ENCODE measurements at regions not wholly inside any gene's neighbourhood (a gene's known extent, or its start where the extent isn't known, plus 50 kb on each side); places are given as distances from the start of the nearest gene placed in this dataset.
"Not testable (repeated sequence)": the region's sequence is repeated elsewhere in the genome, so short reads cannot be mapped to it uniquely, and the experiment has no call there.

GRCh38 chr5:110879675-110880074 lies 140.9 kb downstream of the SLC25A46 start:
- H3K36me3 Mint-ChIP-seq (ENCODE audit: low read depth): no peaks in the 10 kb centered on the region
- H3K9me3 Mint-ChIP-seq: no peaks in the 10 kb centered on the region
- H3K4me3 Mint-ChIP-seq: no peak overlapping the region
- no peak for DNase-seq (ENCODE audit: low spot score)
- H3K27me3 Mint-ChIP-seq (ENCODE audit: low read depth): no peaks in the 10 kb centered on the region
- H3K27ac Mint-ChIP-seq: no peak overlapping the region
- no peaks in the 10 kb centered on the region for H3K4me1 Mint-ChIP-seq (ENCODE audit: low read depth)

- H3K36me3 Mint-ChIP-seq (ENCODE audit: low read depth): no peaks in the 10 kb centered on the region
- no peak for DNase-seq (ENCODE audit: low spot score)
- no peak overlapping the region for H3K27ac Mint-ChIP-seq
- no peaks in the 10 kb centered on the region for H3K27me3 Mint-ChIP-seq (ENCODE audit: low read depth)
- no peaks in the 10 kb centered on the region for H3K9me3 Mint-ChIP-seq
- no peaks in the 10 kb centered on the region for H3K4me1 Mint-ChIP-seq (ENCODE audit: low read depth)
- no peak overlapping the region for H3K4me3 Mint-ChIP-seq
These were observed 141.6 kb downstream of the SLC25A46 start for GRCh38 chr5:110880413-110880812.

- Mint-ChIP-seq H3K4me1 (ENCODE audit: low read depth) (no peaks in the 10 kb centered on the region), H3K4me3 (no peak overlapping the region), H3K36me3 (ENCODE audit: low read depth) (no peaks in the 10 kb centered on the region), H3K27me3 (ENCODE audit: low read depth) (no peaks in the 10 kb centered on the region), H3K9me3 (no peaks in the 10 kb centered on the region), H3K27ac (no peak overlapping the region)
- no peak for DNase-seq (ENCODE audit: low spot score)
These were observed 145.2 kb downstream of the SLC25A46 start for GRCh38 chr5:110884005-110884404.

- H3K36me3 Mint-ChIP-seq (ENCODE audit: low read depth); H3K27ac Mint-ChIP-seq; DNase-seq (ENCODE audit: low spot score); H3K9me3 Mint-ChIP-seq; H3K4me1 Mint-ChIP-seq (ENCODE audit: low read depth); H3K27me3 Mint-ChIP-seq (ENCODE audit: low read depth); H3K4me3 Mint-ChIP-seq: not testable (repeated sequence)
These were observed 148.4 kb downstream of the SLC25A46 start for GRCh38 chr5:110887170-110887569.

GRCh38 chr5:110893854-110894483 lies 155.2 kb downstream of the SLC25A46 start:
- not testable (repeated sequence) for DNase-seq (ENCODE audit: low spot score); H3K27me3 Mint-ChIP-seq (ENCODE audit: low read depth); H3K4me3 Mint-ChIP-seq; H3K27ac Mint-ChIP-seq; H3K36me3 Mint-ChIP-seq (ENCODE audit: low read depth); H3K4me1 Mint-ChIP-seq (ENCODE audit: low read depth); H3K9me3 Mint-ChIP-seq

GRCh38 chr5:110894805-110895204 lies 156.0 kb downstream of the SLC25A46 start:
- Mint-ChIP-seq H3K27me3 (ENCODE audit: low read depth) (peaks cover 8% of the 10 kb centered on the region), H3K4me1 (ENCODE audit: low read depth) (peaks cover 2% of the 10 kb centered on the region), H3K9me3 (no peaks in the 10 kb centered on the region), H3K27ac (no peak overlapping the region), H3K36me3 (ENCODE audit: low read depth) (no peaks in the 10 kb centered on the region), H3K4me3 (no peak overlapping the region)
- no peak for DNase-seq (ENCODE audit: low spot score)

- no peak overlapping the region for H3K27ac Mint-ChIP-seq
- DNase-seq (ENCODE audit: low spot score): no peak
- peaks cover 7% of the 10 kb centered on the region for H3K4me1 Mint-ChIP-seq (ENCODE audit: low read depth)
These were observed 158.1 kb downstream of the SLC25A46 start for GRCh38 chr5:110896901-110897300.

GRCh38 chr5:110899566-110900412 lies 161.0 kb downstream of the SLC25A46 start:
- Mint-ChIP-seq H3K27ac (no peak overlapping the region), H3K36me3 (ENCODE audit: low read depth) (no peaks in the 10 kb centered on the region), H3K4me3 (no peak overlapping the region), H3K9me3 (no peaks in the 10 kb centered on the region), H3K27me3 (ENCODE audit: low read depth) (peaks cover 8% of the 10 kb centered on the region), H3K4me1 (ENCODE audit: low read depth) (peaks cover 7% of the 10 kb centered on the region)
- no peak for DNase-seq (ENCODE audit: low spot score)

More at GRCh38 chr5:110896901-110897300, 158.1 kb downstream of the SLC25A46 start:
- H3K4me3 Mint-ChIP-seq: no peak overlapping the region
- H3K27me3 Mint-ChIP-seq (ENCODE audit: low read depth): peaks cover 4% of the 10 kb centered on the region
- no peaks in the 10 kb centered on the region for H3K36me3 Mint-ChIP-seq (ENCODE audit: low read depth)
- H3K9me3 Mint-ChIP-seq: no peaks in the 10 kb centered on the region

- H3K9me3 Mint-ChIP-seq: no peaks in the 10 kb centered on the region
- no peak overlapping the region for H3K4me3 Mint-ChIP-seq
- no peak overlapping the region for H3K27ac Mint-ChIP-seq
- no peak for DNase-seq (ENCODE audit: low spot score)
- H3K27me3 Mint-ChIP-seq (ENCODE audit: low read depth): peaks cover 15% of the 10 kb centered on the region
- H3K4me1 Mint-ChIP-seq (ENCODE audit: low read depth): peaks cover 7% of the 10 kb centered on the region
- no peaks in the 10 kb centered on the region for H3K36me3 Mint-ChIP-seq (ENCODE audit: low read depth)
These were observed 162.0 kb downstream of the SLC25A46 start for GRCh38 chr5:110900829-110901228.

- no peak for DNase-seq (ENCODE audit: low spot score)
- H3K4me3 Mint-ChIP-seq: no peak overlapping the region
These were observed 165.2 kb downstream of the SLC25A46 start for GRCh38 chr5:110903966-110904365.

GRCh38 chr5:110908848-110909247 lies 162.7 kb upstream of the TSLP start:
- H3K9me3 Mint-ChIP-seq: no peaks in the 10 kb centered on the region
- H3K27me3 Mint-ChIP-seq (ENCODE audit: low read depth): peaks cover 11% of the 10 kb centered on the region
- no peak for DNase-seq (ENCODE audit: low spot score)
- no peak overlapping the region for H3K4me3 Mint-ChIP-seq
- no peaks in the 10 kb centered on the region for H3K4me1 Mint-ChIP-seq (ENCODE audit: low read depth)
- H3K36me3 Mint-ChIP-seq (ENCODE audit: low read depth): no peaks in the 10 kb centered on the region
- no peak overlapping the region for H3K27ac Mint-ChIP-seq

More at GRCh38 chr5:110903966-110904365, 165.2 kb downstream of the SLC25A46 start:
- no peak overlapping the region for H3K27ac Mint-ChIP-seq
- H3K9me3 Mint-ChIP-seq: no peaks in the 10 kb centered on the region
- H3K36me3 Mint-ChIP-seq (ENCODE audit: low read depth): no peaks in the 10 kb centered on the region
- H3K27me3 Mint-ChIP-seq (ENCODE audit: low read depth): peaks cover 13% of the 10 kb centered on the region
- peaks cover 7% of the 10 kb centered on the region for H3K4me1 Mint-ChIP-seq (ENCODE audit: low read depth)

GRCh38 chr5:110909415-110909814 lies 162.1 kb upstream of the TSLP start:
- no peaks in the 10 kb centered on the region for H3K36me3 Mint-ChIP-seq (ENCODE audit: low read depth)
- no peaks in the 10 kb centered on the region for H3K9me3 Mint-ChIP-seq
- DNase-seq (ENCODE audit: low spot score): no peak
- H3K27ac Mint-ChIP-seq: no peak overlapping the region
- H3K4me1 Mint-ChIP-seq (ENCODE audit: low read depth): no peaks in the 10 kb centered on the region
- H3K27me3 Mint-ChIP-seq (ENCODE audit: low read depth): peaks cover 11% of the 10 kb centered on the region
- no peak overlapping the region for H3K4me3 Mint-ChIP-seq

GRCh38 chr5:110909950-110910349 lies 161.6 kb upstream of the TSLP start:
- no peak overlapping the region for H3K27ac Mint-ChIP-seq
- DNase-seq (ENCODE audit: low spot score): no peak
- H3K4me3 Mint-ChIP-seq: no peak overlapping the region
- no peaks in the 10 kb centered on the region for H3K9me3 Mint-ChIP-seq
- no peaks in the 10 kb centered on the region for H3K4me1 Mint-ChIP-seq (ENCODE audit: low read depth)
- no peaks in the 10 kb centered on the region for H3K36me3 Mint-ChIP-seq (ENCODE audit: low read depth)
- H3K27me3 Mint-ChIP-seq (ENCODE audit: low read depth): peaks cover 11% of the 10 kb centered on the region

GRCh38 chr5:110913221-110913620 lies 158.3 kb upstream of the TSLP start:
- Mint-ChIP-seq H3K27me3 (ENCODE audit: low read depth) (peaks cover 14% of the 10 kb centered on the region), H3K9me3 (no peaks in the 10 kb centered on the region), H3K36me3 (ENCODE audit: low read depth) (no peaks in the 10 kb centered on the region), H3K27ac (no peak overlapping the region), H3K4me1 (ENCODE audit: low read depth) (no peaks in the 10 kb centered on the region), H3K4me3 (no peak overlapping the region)
- no peak for DNase-seq (ENCODE audit: low spot score)
